ENCODE measurements at regions not wholly inside any gene's neighbourhood (a gene's known extent, or its start where the extent isn't known, plus 50 kb on each side); places are given as distances from the start of the nearest gene placed in this dataset.
"Not testable (repeated sequence)": the region's sequence is repeated elsewhere in the genome, so short reads cannot be mapped to it uniquely, and the experiment has no call there.

DNA sequence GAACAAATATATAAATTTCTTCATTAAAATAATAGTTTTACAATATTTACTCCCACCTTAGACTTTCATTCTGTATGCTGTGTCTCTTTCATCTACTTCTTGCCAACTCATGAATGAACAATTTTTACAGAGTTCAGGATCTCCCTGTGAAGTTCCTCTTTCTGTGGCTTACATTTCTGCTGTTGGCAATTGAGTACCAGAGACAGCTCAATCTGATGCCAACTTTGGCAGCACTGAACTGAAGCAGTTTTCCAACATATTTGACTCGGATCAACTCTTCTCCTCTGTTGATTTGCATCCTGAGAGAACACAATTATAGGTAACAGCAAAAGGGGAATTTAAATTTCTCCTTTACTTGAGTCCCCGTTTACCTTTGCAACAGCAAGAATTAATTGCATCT, 1262.2 kb downstream of the EFNA5 start:
- no peak for DNase-seq

DNA sequence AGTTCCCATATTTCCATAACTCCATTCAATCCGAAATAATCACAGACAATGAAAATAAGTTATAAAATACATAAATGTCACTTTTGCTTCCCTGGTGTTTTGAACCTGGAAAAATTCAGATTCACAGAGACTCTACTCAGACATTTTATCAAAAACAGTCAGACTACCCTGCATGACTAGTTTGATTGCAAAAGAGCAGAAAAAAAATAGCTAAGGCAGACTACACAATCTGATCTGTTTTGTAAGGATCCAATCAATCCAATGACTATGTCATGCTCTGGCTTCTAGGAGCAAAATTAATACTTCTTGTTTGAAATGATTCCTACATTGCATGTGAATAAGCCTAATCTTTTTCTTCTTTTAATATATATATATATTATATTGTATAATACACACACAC, 1262.6 kb downstream of the EFNA5 start:
- no peak for DNase-seq

DNA sequence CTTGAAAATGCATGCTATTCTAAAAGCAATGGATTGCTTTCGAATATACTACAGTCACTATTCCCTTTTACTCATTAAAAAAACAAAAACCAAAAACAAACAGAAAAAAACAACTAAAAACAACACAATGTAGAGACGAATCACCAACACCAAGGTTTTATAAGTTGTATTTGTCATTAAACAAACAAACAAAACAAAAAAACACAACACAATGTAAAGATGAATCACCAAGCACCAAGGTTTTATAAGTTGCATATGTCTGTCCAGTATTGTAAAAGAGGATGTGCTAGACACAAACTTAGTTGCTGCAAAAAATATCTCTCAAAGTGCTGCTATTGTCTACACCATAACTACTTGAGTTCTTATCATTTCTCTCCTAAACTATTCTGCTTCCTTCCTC, 1269.2 kb downstream of the EFNA5 start:
- no peak for DNase-seq

DNA sequence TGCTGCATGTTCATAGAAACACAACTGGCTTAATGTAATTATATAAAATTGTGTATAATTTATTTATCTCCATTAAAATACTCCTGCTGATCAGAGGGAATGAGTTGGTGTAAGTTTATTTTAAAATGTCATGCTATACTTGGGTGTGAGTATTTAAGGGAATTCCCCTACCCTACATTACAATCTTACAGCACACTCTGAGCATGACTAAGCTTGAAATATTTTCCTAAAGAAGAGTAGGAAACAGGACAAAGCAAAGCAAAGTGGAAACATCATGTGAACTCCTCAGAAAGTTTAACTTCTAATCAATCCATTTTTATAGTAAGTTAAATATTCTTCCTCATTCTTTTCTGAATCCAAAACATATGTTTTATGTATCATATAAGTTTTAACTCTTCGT, 1271.3 kb downstream of the EFNA5 start:
- DNase-seq: no peak

DNA sequence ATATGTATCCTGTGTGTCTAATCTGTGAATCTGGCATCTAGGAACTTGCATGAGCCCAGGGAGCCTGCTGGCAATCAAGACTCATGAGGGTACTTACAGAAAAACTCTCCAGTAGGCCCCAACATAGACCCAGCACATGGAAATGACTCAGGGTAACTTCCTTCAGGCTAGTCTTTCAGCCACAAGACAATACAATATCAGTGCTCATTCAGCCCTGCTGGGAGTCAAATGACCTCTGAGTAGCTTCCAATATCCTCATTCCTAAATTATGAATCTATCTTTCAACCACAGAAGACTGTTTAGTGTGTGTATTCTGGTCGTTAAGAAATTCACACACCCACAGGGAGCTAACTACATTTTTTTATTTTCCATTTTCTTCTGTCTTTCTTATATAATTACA, 1273.0 kb downstream of the EFNA5 start:
- DNase-seq: no peak

DNA sequence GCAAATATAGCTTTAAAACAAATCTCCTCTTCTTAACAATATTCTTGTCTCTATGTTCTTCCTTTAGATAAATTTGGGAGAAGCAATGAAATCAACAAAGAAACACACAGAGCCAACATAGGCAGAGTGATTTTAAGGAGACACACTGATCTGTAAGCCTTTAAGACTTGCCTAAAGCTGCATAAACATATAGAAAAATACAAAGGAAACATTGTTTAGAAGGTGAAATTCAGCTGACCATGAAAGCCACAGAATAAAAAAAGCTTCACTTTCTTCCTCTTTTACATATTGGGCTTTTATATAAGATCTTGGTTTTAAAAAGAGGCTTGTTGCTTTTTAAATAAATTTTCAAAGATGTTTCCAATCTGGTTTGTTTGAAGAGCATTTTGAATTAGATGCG, 1277.5 kb downstream of the EFNA5 start:
- DNase-seq: no peak

DNA sequence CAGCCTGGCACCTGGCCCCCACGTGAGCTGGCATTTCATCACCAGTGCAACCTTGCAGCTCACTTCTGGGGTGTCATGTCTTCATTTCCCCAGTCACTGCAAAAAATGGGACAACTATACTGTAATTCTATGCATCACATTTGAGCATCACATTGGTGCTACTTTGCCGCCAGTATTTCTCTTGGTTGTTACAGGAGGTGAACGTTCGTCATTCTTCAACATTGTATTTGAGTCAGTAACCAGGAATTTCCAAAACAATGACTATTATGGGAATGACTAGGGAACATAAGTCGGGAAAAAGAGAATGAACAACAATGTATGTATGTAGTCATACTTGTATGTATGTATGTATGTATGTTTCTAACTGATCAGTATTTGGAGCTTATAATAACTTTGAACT, 1278.0 kb downstream of the EFNA5 start:
- DNase-seq: no peak

DNA sequence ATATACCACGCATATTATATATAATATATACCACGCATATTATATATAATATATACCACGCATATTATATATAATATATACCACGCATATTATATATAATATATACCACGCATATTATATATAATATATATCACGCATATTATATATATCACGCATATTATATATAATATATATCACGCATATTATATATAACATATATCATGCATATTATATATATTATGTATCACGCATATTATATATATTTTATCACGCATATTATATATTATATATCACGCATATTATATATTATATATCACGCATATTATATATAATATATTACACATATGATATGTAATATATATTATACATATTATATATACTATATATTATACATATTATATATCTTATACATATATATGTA, 1283.0 kb downstream of the EFNA5 start:
- not testable (repeated sequence) for DNase-seq

DNA sequence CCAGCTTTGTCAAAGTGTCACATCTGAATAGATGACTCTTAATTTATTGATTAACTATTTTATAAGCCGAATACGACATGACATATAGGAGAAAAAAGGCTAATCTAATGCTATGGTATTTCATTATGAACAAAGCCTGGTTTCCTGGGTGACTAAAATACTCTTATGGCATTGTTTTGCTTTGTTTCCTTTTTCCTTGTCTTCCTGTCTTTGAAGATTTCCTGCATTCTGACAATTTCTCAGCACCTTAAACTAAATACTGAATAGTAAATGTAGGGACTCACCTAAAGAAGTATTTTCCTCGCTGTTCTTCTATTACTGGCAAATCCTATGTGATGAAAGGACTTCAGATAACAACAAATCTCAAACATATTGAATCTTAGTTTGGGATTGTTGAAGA, 1284.5 kb downstream of the EFNA5 start:
- no peak for DNase-seq

DNA sequence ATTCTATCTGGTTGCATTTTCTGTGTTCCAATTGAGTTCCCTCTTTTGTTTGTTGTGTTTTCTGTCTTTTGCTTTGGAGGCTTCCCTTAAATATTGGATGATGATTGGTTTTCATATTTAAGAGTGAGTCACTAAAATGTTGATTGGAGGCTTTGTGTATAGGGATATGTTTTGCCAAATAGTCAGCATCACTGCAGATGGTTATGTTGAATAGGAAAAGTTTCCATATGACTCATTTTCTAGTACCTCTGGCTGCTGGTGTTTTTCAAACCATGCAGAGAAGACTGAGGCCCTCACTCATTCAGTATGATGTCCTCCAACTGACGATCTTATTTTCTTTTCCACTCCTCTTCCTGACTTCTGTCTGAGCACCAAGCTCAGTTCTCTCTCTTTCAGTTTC, 1290.0 kb downstream of the EFNA5 start:
- DNase-seq: no peak

DNA sequence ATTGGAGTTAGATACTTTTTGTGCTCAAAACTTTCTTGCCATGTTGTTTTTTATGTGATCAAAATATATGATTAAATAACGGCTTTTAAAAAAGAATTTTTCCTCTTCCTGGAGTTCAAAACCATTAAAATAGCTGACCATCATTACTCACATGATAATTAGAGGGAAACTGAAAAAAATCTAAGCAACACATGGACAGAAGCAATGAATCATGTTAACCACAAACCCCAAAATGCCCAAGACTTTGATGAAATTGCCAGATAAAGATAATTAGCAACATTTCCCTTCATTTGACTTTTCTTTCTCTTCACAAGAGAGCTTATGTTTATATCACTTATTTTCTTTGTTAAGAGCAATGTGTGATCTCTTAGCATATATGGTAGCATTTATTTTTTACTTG, 1294.2 kb downstream of the EFNA5 start:
- no peak for DNase-seq

DNA sequence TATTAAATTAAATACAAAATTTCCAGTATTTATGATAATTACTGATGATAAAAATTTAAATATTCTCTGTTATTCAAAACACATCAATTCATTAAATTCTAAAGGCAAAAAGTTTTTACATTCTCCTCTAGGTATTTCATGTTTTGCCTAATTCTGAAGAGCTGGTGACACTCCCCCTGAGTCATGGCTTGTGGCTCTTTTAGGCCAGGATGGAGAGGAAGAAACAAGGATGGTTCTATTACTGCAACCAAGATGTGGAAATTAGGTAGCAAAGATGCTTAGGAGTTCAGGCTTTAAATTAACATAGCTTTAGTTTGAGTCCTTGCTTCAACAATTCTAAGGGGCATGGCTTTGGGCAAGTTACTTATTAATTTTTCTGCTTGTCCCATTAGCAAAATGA, 1295.8 kb downstream of the EFNA5 start:
- DNase-seq: no peak

DNA sequence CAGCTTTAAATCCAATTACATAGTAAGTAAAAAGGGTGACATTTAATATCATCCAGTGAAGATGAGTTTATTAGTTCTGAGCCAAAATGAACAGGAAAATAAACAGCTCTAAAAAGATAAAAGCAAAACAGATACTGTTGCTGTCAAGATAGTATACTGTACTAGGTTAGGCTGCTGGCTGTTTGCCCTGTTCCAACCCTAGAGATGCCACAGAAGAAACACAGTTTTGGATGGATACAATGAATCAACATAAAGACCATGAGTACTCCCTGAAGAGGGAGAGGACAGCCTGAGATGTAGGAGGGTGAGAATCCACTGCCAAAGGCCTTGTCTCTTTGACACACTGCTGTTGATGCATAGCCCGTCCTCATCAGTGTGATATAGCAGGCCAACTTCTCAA, 1302.7 kb downstream of the EFNA5 start:
- DNase-seq: no peak

DNA sequence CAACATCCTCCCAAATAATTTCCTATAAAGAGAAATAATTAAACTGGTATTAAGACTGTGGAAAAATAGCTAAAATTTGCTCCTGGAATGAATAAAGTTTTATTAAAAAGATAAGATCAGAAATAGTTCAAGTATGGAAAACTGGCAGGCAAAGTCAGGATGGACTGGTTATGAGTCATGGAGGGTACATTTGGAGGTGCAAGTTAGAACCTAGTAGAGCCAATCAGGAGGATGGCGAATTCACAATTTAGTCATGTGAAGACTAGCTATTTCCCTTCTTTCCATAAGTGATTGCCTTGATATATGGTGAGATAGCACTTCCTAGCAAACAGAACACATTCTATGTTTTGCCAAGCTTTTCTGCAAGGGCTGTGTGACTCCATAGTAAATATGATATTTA, 1303.5 kb downstream of the EFNA5 start:
- no peak for DNase-seq

DNA sequence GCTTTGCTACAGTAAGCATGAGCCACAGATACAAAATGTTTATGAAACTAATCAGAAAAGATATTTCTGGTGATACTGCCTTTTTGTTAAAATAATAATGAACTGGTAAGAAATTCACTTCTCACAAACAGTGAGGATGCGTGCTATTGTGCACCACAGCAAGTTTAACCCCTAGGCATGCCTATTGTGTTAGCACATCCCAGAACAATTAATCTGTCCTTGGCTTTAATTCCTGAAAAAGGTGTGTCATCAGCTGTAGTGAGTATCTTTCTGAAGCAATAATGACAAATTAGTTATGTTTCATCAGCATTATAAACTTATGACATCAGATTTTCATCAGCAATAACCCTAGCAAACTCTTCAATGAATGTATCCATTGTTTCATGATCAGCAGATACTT, 1307.2 kb downstream of the EFNA5 start:
- DNase-seq: no peak

DNA sequence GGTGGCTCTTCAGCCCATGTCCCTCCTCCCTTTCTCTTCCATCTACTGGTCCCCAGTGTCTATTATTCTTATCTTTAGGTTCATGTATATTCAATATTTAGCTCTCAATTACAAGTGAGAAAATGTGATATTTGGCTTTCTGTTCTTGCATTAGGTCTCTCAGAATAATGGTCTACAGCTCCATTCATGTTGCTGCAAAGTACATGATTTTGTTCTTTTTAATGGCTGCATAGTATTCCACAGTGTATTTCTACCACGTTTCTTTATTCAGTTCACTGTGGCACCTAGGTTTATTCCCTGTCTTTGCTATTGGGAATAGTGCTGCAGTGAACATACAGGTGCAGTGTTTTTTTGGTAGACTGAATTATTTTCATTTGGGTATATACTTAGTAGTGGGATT, 1308.8 kb downstream of the EFNA5 start:
- DNase-seq: no peak

DNA sequence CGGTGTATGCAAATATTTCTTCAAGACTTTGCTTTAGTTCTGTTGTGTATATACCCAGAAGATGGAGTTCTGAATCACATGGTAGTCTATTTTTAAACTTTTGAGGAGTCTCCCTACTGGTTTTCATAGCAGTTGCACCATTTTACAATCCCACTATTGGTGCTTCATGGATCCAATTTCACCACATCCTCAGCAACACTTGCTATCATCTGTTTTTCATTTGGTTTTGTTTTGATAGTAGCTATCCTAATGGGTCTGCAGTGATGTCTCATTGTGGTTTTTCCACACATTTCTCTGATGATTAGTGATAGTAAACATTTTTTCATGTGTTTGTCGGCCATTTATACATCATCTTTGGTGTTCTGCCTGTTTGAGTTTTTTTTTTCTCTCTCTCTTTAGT, 1339.3 kb downstream of the EFNA5 start:
- no peak for DNase-seq

DNA sequence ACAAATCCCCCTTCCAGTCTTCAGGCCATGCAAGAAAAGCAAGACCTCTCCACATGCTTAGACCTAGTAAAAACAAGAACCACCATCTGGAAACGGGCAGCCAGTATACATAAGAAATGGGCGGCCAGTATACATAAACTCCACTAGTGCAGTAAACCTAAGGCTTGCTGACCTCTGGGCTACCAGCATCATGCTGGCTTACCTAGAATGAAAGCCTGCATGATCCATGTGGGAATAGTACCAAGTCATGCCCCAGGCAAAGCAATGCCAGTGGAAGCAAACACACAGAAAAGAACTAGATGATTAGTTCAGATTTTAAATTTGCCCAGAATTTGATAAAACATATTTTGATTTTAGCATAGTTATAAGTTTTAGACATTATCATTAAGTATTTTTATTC, 1346.4 kb downstream of the EFNA5 start:
- no peak for DNase-seq

DNA sequence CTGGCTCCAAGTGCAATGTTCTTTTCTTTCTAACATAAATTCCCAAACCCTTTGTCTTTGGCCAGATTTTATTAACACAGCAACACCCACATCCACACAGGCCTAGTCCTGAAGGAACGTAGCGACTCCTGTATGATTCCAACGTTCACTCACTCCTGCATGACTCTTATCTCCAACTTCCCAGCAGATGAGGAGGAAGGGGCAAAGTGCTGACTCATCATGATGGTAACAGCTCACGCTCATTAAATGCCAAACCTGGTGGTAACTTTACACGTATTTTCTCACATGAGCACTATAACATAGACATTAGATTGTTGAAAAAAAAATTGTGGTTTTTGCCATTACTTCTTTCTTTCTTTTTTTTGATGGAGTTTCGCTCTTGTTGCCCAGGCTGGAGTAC, 1349.5 kb downstream of the EFNA5 start:
- DNase-seq: no peak

DNA sequence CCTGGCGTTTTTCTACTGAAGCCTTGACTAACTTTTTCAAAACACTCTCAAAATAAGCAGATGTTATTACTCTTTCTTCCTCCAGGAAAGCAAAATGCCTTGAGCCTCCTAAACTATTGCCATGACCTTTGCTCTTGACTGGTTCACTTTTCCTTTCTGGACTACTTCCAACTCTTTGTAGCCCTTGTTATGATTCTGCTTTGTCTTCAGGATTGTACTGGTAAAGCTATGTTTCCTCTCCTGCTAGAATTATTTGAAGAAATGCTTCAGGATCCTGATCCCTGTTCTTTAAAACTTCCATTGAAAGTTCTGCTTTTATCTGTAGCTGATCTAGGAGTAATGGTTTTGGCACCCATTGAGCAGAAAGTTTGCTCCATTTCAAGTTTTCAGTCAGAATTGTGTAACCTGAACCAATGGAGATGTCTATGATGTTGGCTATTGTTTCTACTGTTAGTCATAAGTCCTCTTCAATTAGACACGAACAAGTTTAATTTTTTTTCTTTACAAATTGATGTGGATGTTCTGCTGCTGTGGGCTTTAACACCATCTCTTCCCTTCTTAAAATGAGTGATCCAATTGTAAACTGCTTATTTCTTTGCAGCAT, 1356.4 kb downstream of the EFNA5 start:
- no peak for DNase-seq

DNA sequence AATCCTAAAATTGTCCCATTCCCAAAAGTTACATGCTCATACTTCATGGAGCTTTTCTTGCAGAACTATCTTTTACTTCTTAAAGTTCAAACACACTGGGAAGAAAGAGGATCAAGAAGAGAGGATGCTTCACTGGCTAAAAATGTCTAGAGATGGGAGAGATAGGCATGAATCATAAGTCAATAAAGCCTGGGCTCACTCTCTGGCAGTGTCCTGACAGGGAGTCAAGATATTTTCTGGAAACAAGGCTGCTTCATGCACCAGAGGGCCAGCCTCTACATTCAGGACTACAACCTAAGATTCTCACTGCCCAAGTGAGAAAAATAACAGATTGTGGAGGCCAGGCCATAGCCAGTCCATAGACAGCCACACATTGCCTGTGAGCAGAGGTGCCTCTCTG, 1358.4 kb downstream of the EFNA5 start:
- no peak for DNase-seq

DNA sequence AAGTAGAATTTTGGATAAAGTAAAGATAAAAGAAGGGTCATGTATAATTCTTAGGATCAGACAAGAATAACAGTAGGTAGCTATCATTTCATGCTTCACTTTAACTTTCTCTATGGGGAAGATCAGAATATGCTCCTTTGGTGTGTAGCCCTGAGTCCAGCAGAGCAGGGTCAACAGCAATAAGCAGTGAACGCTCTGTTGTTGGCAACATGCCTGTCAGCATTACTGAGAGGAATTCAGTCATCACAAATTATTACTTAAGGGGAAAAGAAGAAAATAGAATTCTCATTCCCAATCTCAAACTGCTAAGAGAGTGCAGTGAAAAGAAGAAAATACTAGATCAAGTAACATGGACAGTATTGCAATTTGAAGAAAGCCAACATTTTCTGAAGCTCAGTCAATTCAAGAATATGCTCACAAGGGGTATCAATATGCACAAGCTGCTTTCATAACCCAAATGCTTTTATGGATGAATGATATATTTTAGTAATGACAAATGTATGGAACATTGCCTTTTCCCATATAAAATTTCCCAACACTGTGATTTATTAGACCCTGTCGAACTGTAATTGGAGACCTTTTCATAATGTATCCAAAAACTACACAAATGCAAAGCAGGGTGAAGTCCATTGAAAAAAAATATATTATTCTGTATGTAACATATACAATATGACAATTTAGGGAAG, 1359.4 kb downstream of the EFNA5 start:
- no peak for DNase-seq

DNA sequence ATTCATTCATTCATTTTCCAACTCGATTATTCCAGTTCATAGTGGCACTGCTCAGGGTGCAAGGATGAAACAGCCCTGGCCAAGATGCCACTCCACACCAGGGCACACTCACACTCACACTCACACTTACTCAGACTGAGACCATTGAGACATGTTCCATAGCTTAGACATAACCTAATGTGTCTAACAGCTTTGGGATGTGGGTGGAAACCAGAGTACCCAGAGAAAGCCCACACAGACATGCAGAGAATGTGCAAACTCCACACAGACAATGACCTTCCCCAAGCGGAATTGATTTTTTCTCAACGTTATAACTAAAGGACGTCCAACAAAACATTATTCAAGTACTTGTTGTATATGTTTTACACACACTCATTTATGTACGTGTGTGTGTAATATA, 1363.5 kb downstream of the EFNA5 start:
- no peak for DNase-seq

DNA sequence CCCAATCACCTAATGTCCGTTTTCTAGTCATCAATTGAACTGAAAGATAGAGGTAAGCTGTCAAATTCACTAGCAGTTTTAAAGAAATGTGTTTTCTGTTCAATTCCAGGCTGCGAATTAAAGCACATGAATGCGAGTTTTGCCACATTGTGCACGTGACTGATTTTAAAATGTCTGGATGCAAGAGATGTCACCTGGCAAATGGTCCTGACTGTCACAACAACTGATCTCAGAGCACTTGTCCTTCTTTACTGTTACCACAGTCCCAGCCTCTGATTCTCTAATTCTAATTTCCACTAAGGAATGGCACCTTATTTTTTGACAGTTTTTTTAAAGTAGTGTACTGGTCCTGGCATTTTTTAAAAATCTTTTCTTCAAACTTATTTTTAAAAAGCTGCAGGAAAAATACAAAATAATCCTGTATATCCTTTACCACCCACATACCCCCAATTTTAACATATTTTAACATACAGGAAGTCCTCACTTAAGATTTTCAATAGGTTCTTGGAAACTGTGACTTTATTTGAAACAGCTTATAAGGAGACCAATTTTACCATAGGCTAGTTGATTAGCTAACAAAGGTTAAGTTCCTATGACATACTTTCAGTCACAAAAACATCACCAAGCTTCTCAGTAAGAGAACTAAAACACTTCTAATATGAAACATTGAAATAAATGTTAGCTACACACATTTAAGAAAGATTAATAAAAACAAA, 1364.3 kb downstream of the EFNA5 start:
- DNase-seq: no peak

DNA sequence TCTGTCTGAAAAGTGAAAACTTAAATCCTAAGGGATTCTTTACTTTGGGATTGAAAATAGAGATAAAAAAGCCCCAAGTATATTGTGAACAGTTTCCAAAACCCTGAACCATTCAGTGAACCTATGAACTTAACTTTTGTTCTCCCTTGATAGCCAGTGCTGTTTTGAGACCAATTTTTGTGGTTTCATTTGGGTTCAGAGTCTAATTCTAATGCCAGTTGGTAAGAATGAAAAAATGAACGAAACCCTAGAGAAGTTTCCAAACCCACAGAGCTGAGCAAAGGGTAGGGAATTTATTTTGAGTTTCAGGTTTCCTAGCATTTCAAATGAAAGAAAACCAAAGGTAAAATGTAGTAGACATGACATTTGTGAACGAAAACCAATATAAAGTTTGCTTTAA, 1366.8 kb downstream of the EFNA5 start:
- no peak for DNase-seq

Measured in hippocampal formation (tissue), 2 donors.